ENCODE measurements at regions not wholly inside any gene's neighbourhood (a gene's known extent, or its start where the extent isn't known, plus 50 kb on each side); places are given as distances from the start of the nearest gene placed in this dataset.
"Not testable (repeated sequence)": the region's sequence is repeated elsewhere in the genome, so short reads cannot be mapped to it uniquely, and the experiment has no call there.

DNA sequence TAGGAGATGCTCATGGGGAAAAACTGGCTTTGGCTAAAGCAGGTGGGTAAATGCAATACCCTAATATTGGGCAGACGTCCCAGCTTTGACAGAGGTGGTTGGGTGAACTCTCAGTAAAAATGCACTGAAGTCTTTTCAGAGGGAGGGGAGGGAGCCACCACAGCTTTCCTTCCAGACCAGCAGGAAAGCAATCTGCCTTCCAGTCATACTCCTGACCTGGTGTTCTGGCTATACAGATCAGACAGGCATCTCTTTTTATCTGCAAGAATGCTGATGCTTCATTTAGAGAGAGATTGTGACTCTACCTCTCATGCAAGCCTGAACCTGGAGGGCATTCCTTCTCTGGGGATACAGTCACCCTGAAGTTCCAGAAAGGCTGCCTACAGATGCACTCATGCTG is 52.6 kb upstream of the ICA1 start:
- no peak for DNase-seq

DNA sequence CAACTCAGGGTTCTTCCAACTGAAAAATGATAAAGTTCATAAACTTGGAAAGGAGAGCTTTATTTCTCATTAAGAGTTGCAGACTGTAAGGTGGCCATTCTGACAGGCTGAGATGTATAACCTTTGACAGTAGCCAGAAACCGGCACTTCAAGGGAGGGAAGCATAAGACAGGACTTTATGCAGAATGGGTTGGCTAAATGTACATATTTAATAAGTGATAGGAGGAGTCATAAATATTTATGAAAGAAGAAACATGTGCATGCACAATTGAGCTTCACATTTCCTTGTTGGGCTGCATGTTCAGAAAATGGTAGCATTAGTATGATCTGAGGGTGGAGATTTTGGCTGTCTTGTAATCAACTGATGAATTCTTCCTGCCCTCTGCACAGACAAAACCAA is 57.1 kb upstream of the ICA1 start:
- no peak for DNase-seq

DNA sequence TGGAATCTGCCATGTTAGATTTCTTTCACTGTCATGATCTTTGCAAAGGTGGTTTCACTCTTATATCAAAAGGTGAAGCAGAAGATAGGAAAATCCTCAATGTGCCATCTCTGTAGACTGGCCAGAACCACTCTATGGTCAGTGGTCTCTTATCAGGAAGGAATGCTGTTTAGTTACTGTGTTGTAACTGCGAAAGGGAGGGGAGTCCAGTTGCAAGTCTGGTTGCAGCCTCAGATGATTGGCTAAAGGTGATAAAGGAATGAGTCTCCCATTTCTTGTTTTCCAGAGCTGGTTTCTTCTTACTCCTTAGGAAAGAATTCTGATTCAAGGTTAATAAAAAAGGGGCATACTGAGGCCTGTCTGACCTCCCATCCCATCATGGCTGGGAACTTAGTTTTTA is 58.2 kb upstream of the ICA1 start:
- DNase-seq, result no peak

DNA sequence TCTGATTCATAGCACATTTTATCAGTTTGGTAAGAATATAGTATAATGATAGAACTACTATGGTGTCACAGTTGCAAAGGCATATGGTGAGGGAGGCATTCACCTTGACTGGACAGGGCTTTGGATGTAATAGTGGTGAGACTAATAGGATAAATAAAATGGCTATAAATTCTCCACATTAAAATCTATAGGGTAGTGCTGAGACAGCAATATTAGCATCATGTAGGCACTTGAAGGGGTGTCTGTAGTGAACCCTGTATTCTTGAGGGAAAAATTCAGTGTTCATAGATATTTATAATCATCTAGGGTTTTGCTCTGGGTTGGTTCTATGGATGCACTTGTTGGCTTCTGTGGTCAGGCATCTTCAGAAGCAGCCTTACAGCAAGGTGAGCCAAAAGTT is 59.3 kb upstream of the ICA1 start:
- DNase-seq, result no peak

DNA sequence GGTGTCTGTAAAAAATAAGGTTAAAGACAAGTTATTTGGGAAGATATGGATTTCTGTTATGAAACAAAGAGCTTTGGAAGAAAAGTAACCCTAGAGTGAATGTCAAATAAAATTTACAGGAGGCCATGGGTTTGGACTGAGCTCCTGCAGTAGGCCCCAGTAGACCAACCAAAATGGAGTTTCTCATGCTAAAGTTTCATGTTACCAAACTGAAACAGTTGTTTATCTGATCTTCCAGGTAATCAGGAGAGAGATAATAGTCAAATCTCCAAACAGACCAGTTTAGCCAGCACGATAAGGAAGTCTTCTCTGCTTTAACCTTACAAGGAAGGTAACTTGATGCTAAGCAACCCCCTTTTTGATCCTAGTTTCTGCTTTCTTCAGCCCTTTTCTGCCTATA is 60.7 kb upstream of the ICA1 start:
- DNase-seq, result no peak

DNA sequence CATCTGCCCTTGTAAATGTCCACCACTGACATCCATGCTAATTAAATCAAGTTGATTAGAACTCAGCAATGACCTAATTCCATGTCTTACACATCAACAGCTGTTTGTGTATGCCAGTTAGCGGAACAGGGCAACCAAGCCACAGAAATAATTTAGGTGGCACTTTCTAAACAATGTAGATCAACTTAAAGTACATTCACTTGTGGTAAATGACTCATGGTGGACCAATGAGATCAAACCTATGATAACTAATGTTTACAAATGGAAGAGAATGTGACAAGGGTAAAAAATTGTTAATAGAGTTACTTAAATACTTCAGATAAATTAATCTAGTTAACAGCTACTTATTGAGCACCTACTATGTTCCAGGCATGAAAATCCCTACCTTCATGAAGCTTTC is 63.1 kb upstream of the ICA1 start:
- no peak for DNase-seq

DNA sequence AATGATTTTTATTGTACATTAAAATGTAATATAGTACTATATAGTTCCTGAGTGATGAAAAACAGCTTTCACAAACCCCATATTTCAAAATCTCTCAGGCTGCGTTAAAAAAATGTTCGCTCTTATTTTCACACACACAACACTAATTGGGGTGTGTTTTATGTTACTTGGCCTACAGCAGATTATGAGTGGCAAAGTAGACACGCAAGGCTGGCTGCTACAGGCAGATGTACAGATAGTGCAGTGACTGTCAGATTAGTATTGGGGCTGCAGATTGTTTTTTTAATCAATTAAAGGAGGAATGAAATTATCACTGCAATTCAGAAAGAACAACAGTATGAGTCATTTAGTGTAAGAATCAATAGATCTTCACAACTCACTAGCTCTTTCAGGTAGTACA is 65.2 kb upstream of the ICA1 start:
- DNase-seq, result no peak

DNA sequence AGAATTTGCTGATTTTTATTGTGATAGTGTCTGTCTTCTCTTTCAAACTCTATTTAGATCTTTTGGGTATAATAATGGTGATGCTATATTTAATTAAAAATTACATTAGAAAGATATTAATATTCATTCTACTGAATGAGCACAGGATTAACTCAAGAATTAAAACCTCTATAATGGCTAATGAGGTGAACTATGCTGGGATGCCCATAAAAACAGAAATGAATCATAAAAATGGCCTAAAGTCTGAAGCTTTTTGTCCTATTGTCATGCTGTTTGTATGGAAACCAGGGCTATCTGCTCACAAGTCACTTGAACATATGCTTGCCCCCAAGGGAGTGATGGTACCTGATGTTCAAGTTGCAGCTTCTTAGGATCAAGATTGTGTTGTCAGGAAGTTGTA is 76.2 kb upstream of the ICA1 start:
- no peak for DNase-seq

DNA sequence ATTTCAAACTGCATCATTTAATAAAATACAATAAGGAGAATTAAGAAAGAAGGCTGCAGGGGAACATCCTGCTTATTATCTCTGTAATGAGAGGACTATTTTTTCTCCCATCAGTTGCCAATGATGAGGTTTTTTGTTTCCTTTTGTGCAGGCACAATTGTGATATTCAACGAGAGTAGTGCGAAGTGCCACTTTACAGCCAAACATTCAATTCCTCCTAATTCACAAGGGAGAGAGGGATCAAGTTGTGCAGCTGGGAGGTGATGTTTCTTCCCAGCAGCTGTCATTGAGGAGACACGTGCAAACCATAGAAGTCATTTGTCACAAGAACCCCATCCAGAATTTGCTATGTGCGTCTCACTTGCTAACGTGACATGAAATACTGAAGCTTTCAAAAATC is 81.6 kb upstream of the ICA1 start:
- peak; percentile 3 to 18 (median 4) for DNase-seq

DNA sequence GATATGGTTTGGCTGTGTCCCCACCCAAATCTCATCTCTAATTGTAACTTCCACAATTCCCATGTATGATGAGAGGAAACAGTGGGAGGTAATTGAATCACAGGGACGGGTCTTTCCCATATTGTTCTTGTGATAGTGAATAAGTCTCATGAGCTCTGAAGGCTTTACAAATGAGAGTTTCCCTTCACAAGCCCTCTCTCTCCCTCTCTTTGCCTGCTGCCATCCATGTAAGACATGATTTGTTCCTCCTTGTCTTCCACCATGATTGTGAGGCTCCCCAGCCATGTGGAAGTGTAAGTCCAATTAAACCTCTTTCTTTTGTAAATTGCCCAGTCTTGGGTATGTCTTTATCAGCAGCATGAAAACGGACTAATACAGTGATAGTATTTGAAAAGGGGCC is 85.4 kb upstream of the ICA1 start:
- not testable (repeated sequence) for DNase-seq

DNA sequence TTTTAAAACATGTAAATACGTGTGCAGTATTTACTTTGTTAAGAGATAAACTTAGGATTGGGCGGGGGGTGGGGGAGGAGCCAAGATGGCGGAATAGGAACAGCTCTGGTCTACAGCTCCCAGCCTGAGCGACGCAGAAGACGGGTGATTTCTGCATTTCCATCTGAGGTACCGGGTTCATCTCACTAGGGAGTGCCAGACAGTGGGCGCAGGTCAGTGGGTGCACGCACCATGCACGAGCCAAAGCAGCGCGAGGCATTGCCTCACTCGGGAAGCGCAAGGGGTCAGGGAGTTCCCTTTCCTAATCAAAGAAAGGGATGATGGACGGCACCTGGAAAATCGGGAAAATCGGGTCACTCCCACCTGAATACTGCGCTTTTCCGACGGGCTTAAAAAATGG is 81.8 kb upstream of the NXPH1 start:
- not testable (repeated sequence) for DNase-seq

DNA sequence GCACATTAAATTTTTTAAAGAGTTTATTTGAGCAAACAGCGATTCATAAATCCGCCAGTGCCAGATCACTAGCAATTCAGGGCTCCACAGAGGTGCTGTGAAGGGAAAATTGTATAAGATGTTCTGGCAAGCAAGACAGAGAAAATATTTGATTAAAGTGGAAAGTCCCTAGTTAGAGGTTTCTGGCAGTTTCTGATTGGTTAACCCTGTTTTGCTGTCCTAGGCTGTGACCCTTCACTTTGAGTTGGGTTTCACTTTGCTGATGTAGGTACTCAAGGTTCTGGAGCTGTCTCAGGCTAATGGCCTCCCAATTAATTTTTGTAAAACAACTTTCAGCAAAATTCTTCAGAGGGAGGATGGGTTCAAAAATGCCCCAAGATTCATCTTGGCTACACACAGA is 79.4 kb upstream of the NXPH1 start:
- DNase-seq, result no peak

DNA sequence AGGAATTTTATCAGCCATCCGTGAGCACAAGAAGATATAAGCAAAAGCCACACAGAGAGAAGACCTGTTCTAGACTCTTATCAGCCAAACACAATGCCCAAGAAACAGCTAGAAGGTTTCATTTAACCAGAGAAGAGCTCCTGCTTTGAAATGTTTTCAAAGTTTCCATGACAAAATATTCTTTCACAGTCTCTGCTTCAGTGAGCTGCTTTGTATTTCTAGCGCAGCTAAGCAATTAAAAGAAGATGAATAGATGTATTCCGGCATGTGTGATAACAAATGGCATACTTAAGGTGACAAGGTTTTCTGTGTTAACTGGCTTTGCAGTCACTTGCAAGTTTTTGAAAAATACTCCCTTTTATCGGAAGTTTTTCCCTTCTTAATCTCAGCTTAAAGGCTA is 78.9 kb upstream of the NXPH1 start:
- no peak for DNase-seq

DNA sequence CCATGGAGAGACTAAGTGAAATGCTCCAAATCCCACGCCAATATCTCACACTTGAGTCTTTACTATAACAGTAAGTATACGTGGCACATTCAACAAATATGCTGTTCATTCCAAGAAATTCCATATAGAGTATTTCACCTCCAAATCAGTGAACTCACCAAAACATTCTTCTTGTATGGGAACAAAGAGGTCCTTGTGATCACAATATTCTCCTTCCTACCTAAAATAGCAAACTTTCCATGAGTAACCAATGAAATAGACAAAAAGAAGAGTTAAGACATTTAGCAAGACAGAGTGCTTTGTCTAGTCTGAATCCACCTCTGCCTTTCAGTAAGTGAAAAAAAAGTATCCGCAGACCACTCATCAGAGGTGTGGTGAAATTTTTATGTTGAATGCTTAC is 77.3 kb upstream of the NXPH1 start:
- no peak for DNase-seq

DNA sequence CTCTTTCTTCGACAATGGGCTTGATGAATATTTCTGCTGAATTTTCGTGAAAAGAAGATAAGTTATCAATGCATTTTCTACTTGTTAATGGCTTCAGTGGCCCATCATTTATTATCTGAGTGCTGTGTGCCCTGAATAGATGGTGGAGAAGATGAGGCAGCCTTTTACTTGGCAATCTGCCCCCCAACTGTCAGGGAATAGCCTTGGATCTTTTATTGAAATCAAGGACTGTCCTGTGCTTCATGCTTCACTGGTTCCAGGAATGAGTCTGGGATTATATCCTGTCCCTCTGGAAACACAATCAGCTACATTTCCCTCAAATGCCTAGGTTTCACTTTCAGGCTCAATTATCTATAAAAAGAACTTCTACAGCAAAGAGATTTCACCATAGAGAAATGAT is 75.9 kb upstream of the NXPH1 start:
- DNase-seq, result no peak

DNA sequence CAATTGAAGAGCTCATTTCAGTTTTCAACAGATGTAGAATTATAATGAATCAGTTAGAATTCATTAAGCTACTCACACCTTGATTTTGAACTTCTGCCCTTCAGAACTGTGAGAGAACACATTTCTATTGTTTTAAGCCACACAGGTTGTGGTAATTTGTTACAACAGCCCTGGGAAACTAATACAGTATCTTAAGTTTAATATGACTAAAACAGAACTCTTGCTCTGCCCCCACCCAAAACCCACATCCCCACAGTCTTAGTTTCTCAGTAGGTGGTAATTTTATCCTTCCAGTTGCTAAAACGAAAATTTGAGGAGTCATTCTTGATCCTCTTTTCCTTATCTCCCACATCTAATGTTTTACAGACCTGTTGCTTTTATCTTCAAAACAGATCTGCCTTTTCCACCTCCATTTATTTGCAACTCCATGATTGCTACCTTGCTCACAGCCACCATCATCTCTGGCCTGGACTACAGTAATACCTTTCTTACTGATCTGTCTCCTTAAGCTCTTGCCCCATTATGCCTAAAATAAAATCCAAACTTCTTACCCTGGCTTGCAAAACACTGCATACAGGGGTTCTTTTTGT is 72.8 kb upstream of the NXPH1 start:
- no peak for DNase-seq

DNA sequence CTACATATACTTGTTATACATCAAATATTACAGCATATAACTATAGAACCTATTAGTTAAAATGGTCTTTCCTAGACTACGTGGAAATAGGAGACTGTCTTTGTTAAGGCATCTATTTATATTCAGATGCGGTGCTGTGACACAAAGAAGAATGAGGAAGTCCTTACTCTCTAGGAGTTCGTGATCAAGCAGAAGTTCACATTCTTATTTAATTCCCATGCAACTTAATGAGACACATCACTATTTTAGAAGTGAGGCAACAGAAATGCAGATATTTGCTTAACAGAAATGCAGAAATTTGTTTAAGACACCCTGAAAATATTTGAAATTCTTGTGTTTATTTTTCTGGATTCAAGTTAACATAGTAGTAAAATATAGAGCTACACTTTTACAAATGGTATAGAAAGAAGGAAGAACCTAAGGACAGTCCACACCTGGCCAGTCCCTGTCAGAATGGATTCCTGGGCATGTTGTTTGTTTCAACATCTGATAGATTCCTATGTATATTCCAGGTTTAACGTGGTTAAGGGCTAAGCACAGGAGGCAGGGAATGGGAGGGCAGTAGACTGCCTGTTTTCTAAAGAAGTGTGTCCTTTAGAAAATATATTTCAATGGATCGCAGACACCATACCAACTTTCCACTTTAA is 70.6 kb upstream of the NXPH1 start:
- no peak for DNase-seq

DNA sequence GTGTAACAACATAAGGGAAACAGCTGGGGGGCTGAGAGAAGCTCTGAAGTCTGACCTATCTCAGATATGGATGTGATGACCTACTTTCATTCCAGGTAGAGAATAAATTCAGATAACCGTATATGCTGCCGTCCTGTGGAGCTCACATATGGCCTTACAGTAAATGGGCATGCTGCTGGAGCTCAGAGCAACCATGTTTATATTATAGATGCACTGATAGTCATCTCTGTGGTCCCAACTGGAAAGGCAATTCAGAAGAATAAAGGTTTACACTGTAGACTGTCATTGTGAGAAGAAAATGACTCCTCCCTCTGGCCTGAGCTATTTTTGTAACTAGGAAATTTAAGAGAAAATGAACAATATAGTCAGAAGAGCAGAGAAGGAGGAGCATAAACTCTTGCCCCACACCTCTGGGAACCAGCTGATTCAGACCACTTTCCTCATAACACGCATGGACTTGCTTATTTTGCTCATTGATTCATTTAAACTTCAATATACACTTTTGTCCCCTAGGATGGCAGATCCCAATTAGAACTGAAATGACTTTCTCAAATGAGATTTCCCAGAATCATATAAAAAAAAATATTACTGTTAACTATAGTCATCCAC is 69.9 kb upstream of the NXPH1 start:
- no peak for DNase-seq

DNA sequence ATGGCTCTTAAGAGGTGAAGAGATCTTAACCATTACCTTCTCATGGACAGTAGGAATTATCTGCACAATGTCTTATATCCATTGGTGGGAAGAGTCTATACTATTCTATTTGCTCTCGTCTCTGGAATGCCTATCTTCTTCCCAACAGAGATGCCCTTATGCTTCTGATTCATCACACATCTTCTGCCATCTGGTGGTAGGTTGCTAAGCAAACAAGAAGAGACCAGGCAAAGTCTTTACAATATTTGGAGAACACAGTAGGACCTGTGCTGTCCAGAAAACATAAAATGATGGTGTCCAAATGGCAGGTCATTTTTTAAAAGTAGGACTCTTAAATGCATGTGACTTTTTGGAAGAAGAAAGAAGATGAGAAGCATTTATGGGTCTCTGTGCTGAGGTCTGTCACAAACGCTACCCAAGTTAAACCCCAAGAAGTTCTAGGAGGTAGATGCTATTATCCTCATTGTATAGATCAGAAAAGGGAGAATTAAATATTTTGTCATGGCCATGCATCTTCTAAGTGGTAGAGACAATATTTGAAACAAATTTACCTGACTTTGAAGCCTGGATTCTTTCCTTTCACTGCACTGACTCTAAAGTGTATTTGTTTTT is 67.8 kb upstream of the NXPH1 start:
- DNase-seq, result no peak

DNA sequence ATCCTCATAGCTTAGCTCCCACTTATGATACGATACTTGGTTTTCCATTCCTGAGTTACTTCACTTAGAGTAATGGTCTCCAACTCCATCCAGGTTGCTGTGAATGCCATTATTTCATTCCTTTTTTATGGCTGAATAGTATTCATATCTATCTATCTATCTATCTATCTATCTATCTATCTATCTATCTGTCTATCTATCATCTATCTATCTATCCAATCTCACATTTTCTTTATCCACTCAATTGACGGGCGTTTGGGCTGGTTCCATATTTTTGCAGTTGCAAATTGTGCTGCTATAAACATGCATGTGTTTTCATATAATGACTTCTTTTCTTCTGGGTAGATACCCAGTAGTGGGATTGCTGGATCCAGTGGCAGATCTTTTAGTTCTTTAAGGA is 65.4 kb upstream of the NXPH1 start:
- not testable (repeated sequence) for DNase-seq

DNA sequence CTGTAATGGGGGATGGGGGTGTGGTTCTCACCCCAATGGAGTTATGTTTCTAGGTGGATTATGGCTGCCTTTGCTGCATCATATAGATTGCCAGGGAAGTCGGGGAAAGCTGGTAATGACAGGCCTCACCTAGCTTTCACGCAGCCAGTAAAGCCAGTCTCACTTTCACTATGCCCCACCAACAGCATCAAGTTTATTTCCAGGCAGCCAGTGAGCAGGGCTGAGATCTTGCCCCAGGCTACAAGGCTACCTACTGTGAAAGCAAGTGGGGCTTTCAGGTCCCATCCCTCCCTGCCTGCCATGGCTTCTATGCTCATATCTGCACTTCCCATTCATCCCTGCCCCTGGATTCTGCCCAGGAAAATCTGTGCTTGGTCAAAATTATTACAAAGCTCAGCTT is 61.7 kb upstream of the NXPH1 start:
- no peak for DNase-seq

DNA sequence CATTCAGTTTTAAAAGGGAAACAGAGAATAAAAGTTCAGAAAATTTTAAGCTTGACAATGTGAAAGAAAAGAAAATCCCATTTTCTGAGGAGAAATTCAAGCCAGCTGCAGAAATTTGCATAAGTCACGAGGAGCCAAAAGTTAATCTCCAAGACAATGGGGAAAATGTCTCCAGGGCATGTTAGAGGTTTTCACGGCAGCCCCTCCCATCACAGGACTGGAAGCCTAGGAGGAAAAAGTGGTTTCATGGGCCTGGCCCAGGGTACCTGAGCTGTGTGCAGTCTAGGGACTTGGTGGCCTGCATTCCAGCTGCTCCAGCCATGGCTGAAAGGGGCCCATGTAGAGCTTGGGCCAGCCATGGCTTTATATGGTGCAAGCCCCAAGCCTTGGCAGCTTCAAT is 59.6 kb upstream of the NXPH1 start:
- no peak for DNase-seq

DNA sequence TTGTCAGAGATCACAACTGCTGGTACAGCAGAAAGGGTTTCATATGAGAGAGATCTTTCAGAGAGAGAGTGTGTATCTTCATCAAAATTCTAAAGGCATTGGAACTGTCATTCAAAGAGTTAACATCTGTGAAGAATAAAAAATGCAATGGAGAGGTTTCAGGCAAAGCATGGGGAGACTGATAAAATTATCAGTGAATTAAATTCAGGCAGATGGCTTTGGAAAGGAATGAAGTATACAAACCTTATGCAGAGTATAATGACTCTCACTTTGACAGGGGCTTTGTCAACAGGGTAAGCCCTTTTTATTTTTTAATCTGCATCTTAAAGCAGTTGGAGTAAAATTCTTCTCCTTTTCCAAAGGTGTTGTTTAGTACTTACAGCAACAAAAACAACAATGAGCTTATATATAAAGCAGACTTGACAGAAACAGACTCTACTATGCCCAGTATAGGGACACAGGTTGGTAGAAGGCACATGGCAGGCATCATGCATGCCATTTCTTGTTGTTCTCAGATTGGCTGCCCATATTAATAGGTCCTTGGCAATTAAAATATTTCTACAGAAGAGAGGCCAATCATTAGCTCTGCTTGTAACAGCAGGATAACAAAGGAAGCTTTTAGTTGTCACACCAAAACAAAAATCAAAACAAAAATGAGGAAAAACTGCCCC is 54.9 kb upstream of the NXPH1 start:
- no peak for DNase-seq
